Amniotic epithelial cell (primary cell): ENCODE measurements at regions not wholly inside any gene's neighbourhood (a gene's known extent, or its start where the extent isn't known, plus 50 kb on each side); places are given as distances from the start of the nearest gene placed in this dataset.

Experiments
- DNase-seq: peaks from one replicate; pipeline ENCODE4 v3.0.0-alpha.2; 2010; ENCODE audit warnings: low read depth

GRCh38 chr19:28509079-28509895 is 703.7 kb downstream of the UQCRFS1 start:
- no peak for DNase-seq

- DNase-seq = no peak
Measured at GRCh38 chr19:28508666-28509065, 704.3 kb downstream of the UQCRFS1 start.

- no peak for DNase-seq
Measured at GRCh38 chr19:28505933-28506332, 707.0 kb downstream of the UQCRFS1 start.

GRCh38 chr19:28505134-28505533 is 707.8 kb downstream of the UQCRFS1 start:
- no peak for DNase-seq

GRCh38 chr19:28504727-28505126 is 708.2 kb downstream of the UQCRFS1 start:
- no peak for DNase-seq

GRCh38 chr19:28504139-28504538 is 708.8 kb downstream of the UQCRFS1 start:
- DNase-seq = no peak

GRCh38 chr19:28502879-28503734 is 709.8 kb downstream of the UQCRFS1 start:
- no peak for DNase-seq

- DNase-seq = no peak
Measured at GRCh38 chr19:28501976-28502375, 711.0 kb downstream of the UQCRFS1 start.

GRCh38 chr19:28500982-28501630 is 711.8 kb downstream of the UQCRFS1 start:
- no peak for DNase-seq

- no peak for DNase-seq
Measured at GRCh38 chr19:28500296-28500695, 712.7 kb downstream of the UQCRFS1 start.

GRCh38 chr19:28498404-28498976 is 714.5 kb downstream of the UQCRFS1 start:
- DNase-seq = no peak

GRCh38 chr19:28497887-28498286 is 715.1 kb downstream of the UQCRFS1 start:
- DNase-seq = no peak

GRCh38 chr19:28497137-28497536 is 715.8 kb downstream of the UQCRFS1 start:
- DNase-seq = no peak

- no peak for DNase-seq
Measured at GRCh38 chr19:28495046-28495445, 717.9 kb downstream of the UQCRFS1 start.

GRCh38 chr19:28494461-28494860 is 718.5 kb downstream of the UQCRFS1 start:
- no peak for DNase-seq

GRCh38 chr19:28493884-28494283 is 719.1 kb downstream of the UQCRFS1 start:
- DNase-seq = no peak

- DNase-seq = no peak
Measured at GRCh38 chr19:28492621-28493020, 720.3 kb downstream of the UQCRFS1 start.

GRCh38 chr19:28492201-28492600 is 720.8 kb downstream of the UQCRFS1 start:
- no peak for DNase-seq

GRCh38 chr19:28489776-28490175 is 723.2 kb downstream of the UQCRFS1 start:
- DNase-seq = no peak

- no peak for DNase-seq
Measured at GRCh38 chr19:28489126-28489660, 723.8 kb downstream of the UQCRFS1 start.

GRCh38 chr19:28487999-28488398 is 725.0 kb downstream of the UQCRFS1 start:
- DNase-seq = no peak

GRCh38 chr19:28486926-28487325 is 726.0 kb downstream of the UQCRFS1 start:
- DNase-seq = no peak
